Right hindlimb (tissue), 1 donor: ENCODE measurements at regions not wholly inside any gene's neighbourhood (a gene's known extent, or its start where the extent isn't known, plus 50 kb on each side); places are given as distances from the start of the nearest gene placed in this dataset.
"Not testable (repeated sequence)": the region's sequence is repeated elsewhere in the genome, so short reads cannot be mapped to it uniquely, and the experiment has no call there.

Experiments used
- DNase-seq: peaks from one replicate; pipeline ENCODE4 v3.0.0-alpha.2; 2018

DNA sequence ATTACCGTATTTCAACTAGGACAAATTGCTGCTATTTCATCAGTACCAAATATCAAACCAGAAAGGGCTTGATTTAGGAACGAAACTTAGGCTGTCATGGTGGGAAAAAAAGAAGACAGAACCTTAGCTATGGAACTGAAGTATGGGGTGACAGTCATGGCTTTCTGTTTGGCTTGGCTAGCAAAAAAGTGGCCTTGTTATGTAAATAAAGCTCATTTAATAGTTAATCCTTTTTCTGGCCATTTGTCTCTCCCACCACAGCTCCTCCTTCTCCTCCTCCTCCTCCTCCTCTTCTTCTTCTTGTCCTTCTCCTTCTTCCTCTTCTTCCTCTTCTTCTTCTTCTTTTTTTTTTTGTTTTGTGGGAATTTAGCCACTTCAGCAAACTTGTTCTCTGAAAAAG, 434.7 kb upstream of the NDST4 start:
- no peak for DNase-seq

DNA sequence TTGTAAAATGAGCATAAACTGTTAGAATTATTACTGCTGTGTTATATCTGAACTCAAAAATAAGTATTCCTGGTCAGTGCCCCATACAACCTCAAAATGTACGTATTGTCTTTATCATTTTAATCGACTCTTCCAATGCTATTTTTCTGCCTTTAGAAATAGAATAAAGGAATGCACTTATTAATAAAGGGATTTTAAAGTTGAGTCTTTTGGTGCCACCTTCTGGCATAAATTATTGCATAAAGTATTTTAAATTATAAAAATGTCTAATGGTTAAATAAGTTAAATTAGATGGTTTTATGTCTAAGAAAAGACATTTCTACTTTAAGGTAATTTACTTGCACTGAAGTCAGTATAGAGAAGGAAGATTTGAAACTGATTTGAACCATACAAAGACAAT, 424.0 kb upstream of the NDST4 start:
- DNase-seq: no peak

DNA sequence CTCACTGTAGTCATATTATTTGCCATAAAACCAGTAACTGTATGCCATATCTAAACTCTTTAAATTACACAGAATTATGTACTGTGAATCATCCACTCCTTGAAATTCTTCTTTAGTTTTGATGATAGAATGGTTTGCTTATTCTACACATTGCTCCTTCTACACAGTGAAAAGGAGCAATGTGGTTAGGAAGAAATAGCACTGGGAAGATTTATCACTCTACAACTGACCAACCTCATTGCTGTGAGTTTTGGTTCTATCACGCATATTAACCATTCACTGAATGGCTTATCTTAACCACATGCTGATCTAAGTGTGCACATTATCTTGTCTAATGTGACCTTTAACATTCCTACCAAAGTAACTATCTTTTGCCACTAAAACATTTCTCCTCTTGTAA, 415.7 kb upstream of the NDST4 start:
- no peak for DNase-seq

DNA sequence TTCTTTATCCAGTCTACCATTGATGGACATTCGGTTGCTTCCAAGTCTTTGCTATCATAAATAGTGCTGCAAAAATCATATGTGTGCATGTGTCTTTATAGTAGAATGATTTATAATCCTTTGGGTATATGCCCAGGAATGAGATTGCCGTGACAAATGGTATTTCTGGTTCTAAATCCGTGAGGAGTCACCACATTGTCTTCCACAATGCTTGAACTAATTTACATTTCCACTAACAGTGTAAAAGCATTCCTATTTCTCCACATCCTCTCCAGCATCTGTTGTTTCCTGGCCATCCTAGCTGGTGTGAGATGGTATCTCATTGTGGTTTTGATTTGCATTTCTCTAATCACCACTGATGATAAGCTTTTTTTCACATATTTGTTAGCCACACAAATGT, 406.1 kb upstream of the NDST4 start:
- DNase-seq: not testable (repeated sequence)

DNA sequence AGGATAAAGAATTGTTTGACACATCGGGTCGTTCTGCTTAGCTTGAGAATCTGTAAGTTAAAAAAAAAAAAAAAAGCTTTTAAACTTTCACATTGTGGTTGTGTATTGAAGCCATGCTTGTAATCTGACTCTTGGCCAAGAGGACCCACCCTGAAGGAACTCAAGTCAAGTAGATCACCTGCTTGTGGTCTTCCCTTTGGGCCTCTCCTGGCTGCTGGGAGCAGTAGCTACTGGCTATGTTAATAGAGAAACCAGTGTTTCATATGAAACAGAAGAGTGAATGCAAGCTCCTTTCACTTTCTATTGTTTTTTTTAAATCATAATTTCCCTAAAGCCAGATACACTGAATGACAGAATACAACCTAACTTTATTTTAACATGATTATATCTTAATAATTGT, 402.4 kb upstream of the NDST4 start:
- no peak for DNase-seq

DNA sequence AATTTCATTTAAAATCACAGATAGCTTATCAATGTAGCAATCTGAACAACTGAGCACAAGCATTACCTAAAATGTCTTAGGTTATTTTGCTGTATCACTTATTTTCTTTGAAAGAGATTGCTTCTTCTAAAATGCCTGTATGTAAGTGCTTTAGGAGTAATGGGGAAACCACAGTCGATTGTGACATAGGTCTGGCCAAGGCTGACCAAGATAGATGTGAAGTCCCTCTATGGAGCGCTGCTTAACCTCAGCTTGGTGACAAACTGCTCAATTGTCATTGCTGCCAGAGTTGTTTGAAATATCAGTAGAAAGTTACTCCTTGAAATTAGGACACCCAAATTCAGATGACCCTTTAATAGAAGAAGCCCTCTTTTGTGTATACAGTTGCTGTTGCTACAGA, 401.9 kb upstream of the NDST4 start:
- DNase-seq: no peak

DNA sequence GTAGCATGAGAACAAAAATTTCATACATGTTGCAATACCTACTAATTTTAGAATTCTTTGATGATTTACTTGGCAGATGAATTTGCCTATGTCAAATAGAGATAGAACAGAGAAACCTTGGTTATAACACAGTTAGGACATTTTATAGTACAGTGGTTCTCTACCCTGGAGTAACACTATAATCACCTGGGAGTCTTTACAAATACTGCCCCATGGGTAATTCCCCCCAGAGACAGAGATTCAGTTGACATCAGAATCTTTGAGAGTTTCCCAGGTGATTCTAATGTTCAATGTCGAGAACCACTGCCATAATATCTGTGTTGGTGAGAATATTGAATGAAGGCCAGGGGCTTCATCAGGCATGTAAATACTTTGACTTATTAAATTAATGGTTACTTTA, 401.3 kb upstream of the NDST4 start:
- no peak for DNase-seq

DNA sequence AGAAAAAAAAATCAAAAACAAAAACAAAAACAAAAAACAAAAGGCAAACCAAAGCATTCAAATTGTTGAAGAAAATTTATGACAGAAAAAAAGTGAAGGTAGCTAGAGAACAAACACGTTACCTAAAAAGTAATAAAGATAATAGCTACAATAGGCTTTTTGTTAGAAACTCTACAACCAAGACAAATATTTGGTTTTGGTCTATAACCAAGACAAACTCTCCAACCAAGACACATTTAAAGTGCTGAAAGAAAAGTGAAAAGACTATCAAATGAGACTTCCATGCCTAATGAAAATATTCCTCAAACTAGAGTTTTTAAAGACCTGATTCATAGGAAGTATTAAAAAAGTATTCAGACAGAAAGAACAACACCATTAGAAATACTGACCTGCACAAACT, 391.9 kb upstream of the NDST4 start:
- no peak for DNase-seq

DNA sequence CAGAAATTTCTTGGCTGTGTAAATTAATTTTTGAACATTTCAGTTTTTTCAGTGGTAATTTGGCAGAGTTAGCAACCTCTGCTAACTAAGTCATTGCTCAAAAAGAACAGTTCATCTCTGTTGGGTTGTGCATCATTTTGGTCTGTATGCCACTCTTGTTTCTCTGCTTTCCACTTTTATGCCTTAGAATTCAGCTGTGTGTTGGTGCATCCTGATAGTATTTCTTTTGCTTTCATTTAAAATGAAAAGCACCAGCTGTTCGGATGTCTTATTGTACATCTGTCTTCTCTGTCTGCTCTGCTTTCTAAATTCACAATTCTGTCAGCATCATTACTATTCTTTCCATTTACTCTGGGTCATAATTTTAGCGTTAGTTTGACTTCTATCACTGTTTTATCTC, 388.2 kb upstream of the NDST4 start:
- DNase-seq: no peak

DNA sequence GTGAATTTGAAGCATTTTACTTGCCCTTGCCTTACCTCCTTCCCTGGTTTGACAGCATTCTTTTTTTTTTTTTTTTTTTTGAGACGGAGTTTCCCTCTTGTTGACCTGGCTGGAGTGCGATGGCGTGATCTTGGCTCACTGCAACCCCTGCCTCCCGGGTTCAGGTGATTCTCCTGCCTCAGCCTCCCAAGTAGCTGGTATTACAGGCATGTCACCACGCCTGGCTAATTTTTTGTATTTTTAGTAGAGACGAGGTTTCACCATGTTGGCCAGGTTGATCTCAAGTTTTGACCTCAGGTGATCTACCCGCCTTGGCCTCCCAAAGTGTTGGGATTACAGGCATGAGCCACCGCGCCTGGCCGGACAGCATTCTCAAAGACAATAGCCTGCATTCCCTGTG, 380.4 kb upstream of the NDST4 start:
- not testable (repeated sequence) for DNase-seq

DNA sequence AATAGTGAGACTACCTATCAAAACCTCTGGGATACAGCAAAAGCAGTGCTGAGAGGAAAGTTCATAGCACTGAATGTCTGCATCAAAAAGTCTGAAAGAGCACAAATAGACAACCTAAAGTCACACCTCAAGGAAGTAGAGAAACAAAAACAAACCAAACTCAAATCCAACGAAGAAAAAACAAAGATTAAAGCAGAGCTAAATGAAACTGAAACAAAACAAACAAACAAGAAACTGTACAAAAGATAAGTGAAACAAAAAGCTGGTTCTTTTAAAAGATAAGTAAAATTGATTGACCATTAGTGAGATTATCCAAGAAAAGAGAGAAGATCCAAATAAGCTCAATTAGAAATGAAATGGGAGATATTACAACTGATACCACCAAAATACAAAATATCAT, 378.3 kb upstream of the NDST4 start:
- no peak for DNase-seq

DNA sequence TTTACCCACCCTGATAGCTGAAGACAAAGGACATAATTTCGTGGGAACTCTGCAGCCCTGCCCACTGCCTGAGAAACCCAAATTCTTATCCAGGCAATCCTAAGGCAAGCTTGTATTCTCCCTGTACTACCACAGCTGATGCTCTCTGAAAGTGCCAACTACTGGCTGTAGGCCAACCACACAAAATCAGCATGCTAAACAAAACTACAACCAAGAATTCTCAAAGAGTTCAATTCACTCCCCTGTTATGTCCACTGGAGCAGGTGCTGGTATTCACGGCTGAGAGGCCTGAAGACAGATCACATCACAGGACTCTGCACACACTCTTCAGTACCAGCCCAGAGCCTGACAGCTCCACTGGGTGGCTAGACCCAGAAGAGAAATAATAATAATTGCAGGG, 375.9 kb upstream of the NDST4 start:
- DNase-seq: no peak

DNA sequence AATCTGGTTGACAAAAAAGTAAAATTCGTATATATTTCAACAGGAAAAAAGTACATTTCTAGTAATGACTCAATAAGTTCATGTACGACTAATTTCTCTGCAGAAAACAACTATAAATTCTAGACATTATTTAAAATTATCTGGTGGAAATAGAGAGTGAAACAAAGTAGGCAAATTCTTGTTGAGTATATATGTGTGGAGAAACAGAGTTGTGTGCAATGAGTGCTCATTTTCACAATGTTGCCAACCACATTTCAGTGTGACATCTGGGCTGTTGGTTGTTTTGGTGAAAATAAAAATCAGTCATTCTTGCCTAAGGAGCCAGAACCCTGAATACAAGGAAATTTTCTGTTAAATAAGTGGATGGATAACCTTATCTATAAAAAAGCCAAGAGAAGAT, 372.0 kb upstream of the NDST4 start:
- DNase-seq: no peak

DNA sequence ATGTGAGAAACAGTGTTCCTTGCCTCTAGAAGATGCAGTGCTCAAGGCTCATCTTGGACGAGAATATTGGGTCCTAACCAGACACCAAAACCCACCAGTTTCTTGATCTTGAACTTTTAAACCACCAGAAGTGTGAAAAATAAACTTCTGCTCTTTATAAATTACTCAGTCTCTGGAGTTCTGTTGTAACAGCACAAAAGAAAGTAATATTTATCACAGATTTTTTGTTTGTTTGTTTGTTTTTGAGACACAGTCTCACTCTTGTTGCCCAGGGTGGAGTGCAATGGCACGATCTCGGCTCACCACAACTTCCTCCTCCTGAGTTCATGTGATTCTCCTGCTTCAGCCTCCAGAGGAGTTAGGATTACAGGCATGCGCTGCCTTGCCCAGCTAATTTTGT, 371.1 kb upstream of the NDST4 start:
- DNase-seq: no peak

DNA sequence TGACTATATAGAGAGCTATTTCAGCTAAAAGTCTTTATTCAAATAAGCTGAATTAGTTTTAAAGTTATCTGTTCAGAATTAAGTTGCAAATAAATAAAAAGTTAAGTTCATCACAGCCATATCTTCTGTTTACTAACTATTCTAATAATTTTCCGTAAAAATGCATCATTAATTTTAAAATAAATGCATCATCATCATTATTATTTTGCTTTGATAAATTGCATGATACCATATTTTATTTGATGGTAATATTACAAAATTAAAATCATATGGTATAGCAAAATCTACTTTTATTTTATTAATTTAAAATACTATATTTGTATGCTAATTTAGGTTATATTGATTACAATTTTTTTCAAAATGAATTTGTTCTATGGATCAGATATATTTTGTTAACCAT, 357.3 kb upstream of the NDST4 start:
- no peak for DNase-seq

DNA sequence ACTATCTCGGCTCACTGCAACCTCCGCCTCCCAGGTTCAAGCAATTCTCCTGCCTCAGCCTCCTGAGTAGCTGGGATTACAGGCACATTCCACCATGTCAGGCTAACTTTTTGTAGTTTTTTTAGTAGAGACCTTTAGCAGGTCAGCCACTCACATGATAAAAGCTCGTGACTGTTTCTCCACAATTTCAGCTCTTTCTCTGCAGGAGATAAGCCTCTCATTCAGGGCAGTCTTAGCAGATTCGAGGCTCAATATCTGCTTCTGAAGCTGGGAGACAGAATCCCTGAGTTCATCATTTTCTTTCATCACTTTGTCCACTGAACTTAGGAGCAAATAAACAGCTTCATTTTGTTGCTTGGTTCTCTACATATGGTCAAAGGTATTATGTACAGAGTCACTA, 345.9 kb upstream of the NDST4 start:
- not testable (repeated sequence) for DNase-seq

DNA sequence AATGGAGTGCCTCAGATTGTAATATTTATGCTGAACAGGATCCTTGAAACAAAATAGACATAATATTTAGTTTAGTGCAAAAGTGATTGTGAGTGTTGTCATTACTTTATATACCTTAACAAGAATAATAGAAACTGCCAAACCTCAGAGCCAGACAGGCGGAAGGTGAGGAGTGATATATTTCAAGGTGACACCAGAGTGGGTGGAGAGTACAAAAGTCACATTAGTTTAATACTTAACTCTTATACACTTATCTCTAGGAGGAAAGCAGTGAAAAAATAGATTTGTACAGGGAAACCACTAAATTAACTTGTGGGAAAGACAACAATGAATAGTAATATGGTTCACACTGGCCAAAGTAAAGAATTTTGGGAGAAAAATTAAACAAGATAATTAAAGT, 342.8 kb upstream of the NDST4 start:
- DNase-seq: no peak

DNA sequence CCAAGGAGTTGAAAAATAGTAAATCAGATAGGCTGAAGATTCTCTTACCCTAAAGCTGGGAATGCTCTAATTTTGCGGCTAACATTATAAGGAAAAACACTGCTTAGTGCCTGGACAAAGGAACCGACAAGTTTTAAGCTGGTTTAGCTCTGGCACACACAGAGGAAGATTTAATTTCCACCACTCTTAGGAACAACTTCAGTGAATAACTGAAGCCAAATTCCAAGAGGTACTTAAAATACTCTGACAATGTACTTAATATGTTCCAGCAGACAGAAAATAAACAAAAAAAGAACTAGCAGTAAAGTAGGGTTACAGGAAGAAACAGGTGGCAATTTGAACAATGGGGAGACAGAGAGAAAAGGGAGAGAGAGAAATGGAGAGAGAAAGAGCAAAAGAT, 340.8 kb upstream of the NDST4 start:
- DNase-seq: no peak

DNA sequence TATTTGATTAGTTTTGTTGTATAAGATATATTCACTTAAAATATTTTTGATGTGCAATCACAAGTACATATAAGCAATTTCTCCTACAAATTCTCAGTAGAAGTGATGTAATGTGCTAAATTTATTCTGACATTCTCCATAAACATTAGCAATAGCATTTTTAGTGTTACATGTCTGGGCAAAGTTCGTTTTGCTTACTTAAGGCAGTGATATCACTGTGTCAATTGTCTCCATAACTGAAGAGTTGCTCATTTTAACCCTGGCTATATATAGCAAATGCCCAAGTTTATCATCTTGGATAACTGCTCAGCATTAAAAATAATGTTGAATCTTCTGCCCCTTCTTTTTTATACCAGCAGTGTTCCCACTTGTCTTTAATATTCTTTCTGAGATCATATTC, 340.0 kb upstream of the NDST4 start:
- DNase-seq: no peak

DNA sequence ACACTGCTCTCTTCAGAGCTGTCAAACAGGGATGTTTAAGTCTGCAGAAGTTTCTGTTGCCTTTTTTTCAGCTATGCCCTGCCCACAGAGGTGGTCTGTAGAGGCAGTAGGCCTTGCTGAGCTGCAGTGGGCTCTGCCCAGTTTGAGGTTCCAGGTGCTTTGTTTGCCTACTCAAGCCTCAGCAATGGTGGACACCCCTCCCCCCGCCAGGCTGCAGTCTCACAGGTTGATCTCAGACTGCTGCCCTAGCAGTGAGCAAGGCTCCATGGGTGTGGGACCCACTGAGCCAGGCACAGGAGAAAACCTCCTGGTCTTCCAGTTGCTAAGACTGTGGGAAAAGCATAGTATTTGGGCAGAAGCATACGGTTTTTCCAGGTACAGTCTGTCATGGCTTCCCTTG, 338.8 kb upstream of the NDST4 start:
- not testable (repeated sequence) for DNase-seq

DNA sequence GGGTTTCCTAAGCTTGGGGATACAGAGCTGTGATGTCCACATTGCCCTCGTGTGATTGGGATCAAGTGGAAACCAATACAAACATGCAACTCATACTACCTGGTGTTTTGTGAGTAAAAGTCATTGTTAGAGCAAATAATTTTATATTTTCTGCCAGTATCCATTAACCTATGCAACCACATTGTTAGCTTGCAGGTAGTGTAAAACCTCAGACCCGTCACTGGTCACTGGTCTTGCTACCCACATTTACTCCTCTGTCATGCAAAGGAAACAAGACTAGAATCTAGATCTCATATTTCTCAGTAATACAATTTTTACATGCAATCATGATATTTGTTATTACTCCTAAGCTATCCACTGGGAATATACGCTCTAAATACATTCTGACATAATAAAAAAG, 324.3 kb upstream of the NDST4 start:
- DNase-seq: no peak

DNA sequence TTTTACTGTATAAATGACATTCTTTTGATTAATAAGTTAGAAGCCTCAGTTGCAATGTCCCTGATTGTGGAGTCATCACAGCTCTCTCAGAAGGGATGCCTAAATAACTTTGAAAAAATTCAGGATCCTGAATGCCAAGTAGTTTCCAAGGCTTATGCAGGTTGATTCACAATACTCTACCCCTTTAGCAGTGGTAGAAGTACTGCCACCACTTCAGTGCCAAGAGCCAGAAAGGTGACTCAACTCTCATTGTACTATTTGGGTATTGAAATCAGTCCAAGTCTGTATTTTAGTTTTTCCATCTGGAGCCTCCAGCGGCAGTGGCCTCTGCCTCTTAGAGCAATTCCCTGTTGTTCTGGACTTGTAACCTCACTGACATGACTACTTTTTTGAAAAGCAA, 320.1 kb upstream of the NDST4 start:
- DNase-seq: no peak

DNA sequence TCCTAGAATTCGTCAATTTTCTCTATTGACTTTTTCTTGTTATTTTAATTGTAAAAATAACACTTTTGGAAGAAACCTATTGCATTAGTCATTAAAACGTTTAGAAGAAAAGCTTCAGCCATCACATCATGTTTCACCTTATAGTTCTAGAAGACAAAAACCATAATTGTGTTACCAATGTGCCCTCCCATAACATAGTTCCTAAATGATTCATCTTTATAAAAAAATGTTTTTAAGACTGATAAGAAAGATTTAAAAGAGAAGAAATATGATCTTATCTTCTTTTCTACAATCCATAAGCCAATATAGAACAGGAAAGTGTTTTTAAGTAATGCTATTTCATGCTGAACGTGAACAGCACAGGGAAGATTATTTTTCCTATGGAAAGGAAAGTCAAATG, 316.6 kb upstream of the NDST4 start:
- DNase-seq: no peak

DNA sequence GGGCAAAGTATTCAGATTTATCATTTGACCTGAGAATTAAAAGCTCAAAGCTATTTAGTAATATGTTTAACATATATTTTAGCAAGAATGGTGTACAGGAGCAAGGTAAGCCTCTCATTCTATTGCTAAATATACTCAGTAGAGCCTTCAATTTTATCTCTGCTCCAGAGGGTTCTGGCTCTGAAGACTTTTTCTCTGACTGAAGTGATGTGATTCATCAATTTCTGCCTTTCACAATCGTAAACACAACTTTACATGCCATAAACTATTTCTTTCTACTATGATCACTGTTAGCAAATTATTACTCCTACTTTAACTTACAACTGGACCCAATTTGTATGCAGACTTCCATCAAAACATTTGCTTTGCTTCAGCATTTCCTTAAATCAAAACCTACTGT, 315.0 kb upstream of the NDST4 start:
- no peak for DNase-seq

DNA sequence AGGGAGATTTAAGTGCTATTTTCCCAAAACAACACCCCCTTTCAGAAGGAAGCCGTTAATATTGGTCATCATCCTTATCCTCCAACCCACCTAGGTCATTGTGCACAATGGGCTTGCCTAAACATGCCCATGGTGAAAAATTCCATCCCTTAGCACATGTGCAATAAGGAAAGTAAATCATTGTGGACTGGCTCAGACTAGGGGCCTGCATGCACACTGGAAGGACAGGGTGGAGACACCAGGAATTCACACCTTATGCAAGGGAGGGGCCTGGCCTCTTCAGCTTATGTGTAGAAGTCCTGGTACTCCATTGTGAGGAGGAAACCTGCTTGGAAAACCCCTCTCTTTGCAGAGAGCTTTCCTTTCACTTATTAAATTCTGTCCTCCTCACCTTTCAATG, 311.4 kb upstream of the NDST4 start:
- DNase-seq: no peak

DNA sequence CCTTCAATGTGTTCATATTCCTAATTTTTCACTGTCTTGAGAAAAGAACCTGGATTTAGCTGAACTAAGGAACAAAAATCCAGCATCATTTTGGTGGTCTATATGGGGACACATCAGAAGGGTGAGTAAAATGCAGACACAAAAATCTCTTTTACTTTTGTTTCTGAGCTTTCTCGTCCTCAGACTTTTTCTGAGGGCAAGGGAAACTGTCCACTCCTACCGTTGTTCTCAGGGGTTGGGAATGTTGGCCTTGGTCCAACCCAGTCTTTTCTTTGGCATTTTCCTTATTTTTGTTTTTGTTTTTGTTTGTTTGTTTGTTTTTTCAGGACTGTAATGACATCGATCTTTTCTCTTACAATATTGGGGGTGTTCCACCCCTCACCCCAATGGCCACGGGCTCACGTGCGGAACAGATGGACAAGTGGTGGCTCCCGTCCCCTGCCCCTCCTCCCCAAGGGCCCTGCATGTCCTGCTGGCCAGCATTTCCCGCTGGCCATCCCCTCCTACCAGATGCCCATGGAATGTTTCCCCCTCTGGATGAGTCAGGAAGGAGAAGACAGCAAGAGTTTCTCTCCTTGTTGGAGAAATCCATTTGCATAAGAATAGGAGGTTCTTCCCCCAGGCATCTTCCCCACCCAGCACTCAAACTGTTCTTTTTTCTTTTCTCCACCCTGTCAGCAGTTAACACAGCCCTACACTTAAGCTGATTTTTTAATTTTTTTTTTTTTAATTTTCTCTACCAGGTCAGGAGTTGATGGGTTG, 305.4 kb upstream of the NDST4 start:
- no peak for DNase-seq
